ENCODE measurements at regions not wholly inside any gene's neighbourhood (a gene's known extent, or its start where the extent isn't known, plus 50 kb on each side); places are given as distances from the start of the nearest gene placed in this dataset.

DNA sequence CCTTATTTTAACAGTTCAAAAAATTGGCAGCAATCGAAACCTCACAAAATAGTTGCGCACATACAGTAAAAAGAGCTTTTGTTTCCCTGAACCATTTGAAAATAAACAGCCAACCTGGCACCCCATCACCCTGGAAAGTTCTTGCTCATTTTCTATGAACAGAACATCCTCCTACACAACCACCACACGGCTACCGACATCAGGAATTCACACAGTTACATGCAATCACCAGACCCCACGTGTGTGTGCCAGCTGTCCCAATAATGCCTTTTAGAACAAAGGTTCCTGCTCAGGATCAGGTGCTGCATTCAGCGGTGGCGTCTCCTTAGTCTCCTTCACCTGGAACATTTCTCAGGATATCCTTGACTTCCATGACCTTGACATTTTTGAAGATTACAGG, 186.5 kb downstream of the KLF13 start:
- no peak for DNase-seq

DNA sequence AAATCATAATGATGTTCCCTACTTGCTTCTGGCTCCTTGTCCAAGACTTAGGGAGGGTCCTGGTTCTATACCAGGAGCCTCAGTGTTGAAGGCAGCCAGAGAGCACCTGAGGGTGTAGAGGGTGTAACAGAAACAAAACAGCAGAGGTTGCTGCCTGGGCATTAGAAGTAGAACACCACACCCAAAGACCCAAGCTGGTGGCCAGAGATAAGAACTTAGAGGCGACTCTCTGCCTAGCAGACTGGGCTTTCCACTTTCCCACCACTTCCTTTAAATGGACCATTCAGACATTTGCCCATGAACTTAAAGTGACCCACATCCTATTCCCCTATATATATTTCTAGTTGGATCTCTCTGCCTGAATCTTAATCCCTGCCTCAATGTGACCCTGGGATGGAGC, 189.8 kb downstream of the KLF13 start:
- no peak for DNase-seq

DNA sequence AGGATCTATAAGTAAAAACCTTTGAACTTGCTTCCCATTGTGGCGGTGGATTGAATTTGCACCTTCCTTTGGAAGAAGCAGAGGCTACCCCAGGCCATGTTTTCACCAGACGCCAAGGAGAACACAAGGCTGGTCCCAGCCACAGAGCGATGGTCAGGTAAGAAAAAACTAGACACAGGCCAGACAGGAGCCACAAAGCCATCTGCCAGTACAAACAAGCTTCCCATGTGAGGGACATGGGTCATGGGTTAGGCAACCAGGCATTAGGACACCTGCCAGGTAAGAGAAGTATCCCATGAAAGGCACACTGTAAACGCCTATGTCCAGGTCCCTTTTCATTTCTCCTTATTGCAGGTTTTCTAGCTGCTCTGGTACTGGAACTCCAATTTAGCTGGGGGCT, 190.2 kb downstream of the KLF13 start:
- no peak for DNase-seq

DNA sequence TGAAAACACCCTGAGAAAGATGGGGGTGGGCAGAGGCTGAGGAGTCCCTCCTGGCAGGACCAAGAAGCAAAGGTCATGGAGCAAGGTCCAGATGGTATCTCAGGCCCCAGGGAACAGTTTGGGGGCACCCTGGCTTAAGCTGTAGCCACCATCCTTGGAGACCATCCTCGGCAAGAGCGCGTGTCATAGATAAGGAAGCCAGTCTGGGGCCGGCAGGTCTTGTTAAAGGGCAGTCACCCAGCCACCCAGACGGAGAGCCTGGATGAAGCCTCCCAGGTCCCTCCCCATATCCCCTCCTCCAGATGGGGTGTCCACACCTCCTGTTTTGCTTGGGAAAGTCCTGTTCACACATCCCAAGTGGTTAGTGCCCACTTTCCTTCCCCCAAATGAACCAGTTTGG, 191.1 kb downstream of the KLF13 start:
- no peak for DNase-seq

DNA sequence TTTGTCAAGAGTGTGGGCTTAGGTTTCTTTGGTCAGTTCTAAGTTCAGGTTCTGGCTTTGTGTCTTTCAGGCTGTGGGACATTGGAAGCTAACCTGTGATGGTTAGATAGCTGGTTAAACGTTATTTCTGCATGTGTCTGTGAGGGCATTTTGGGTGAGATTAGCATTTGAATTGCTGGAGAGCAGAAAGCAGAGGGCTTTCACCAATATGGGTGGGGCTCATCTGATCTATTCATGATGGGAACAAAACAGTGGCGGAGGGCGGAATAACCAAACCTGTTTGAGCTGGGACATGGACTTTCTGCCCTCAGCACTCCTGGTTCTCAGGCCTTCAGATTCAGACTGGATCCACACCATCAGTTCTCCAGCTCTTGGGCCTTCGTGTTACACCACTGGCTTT, 195.4 kb downstream of the KLF13 start:
- no peak for DNase-seq

DNA sequence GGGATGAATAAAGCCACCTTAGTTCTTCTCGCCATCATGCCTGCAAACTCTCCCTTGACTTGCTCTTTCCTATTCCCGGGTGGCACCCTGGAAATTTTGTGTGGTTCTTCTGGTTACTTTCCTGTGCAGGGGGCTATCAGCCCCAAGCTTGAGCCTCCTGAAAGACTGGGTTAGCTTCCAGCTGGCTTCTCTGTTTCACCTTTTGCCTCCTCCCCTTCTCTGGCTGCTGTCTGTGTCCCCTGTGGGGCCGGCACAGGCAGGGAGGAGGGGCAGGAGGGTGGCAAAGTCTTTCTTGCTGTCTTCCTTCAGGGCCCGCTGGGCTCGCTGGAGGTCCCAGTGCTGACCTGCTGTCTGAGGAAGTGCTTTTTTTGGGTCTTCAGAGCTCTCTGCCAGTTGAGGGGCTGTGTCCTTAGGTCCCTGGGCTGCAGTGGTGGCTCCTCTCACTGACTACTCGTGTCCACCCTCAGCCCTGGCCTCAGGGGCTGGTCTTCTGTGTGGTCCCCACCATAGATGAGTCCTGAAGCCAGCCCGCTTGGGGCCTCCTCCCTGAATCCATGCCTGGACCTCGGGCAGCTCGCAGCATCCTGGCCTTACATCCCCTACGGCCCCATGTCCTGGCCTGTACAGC, 196.5 kb downstream of the KLF13 start:
- DNase-seq, result no peak

DNA sequence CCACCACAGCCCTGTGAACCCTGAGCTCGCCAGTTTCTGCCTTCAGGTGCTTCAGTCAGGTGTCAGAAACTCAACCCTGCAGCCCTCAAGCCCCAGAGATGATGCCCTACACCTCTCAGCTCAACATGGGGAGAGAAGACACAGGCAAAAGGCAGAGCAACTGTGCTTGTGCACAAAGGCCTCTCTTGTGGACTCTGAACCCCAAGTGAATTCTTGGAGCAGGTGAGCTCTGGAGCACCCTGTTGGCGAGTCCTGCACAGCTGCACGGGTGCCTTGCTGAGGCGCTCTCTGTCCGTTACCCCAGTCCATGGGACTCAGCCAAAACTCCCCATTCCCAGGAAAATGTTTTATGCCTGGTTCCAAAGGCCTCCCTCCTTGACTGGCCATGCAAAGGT, 197.0 kb downstream of the KLF13 start:
- DNase-seq, result no peak

DNA sequence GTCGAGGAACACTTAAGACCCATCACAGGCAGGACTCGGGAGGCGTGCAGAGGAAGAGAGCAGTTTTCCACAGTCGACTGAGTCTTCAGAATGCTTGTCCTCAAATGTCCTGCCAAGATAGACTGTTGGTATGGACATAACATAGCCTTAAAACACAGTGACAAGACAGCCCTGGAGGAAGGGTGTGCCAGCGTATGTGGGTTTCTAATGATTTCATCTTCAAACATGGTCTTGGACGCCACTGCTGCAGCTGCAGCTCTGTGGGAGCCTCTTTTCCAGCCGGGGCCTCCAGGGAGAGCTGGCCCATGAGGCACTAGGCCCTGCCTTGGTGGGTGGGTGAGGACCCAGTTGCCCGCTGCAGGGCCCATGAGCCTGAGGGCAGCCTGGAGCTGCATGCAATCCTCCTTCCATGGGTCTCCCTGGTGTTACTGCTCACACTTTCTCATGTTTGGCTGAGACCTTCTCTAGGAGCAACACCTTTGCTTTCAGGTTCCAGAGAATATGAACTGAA, 198.6 kb downstream of the KLF13 start:
- no peak for DNase-seq

DNA sequence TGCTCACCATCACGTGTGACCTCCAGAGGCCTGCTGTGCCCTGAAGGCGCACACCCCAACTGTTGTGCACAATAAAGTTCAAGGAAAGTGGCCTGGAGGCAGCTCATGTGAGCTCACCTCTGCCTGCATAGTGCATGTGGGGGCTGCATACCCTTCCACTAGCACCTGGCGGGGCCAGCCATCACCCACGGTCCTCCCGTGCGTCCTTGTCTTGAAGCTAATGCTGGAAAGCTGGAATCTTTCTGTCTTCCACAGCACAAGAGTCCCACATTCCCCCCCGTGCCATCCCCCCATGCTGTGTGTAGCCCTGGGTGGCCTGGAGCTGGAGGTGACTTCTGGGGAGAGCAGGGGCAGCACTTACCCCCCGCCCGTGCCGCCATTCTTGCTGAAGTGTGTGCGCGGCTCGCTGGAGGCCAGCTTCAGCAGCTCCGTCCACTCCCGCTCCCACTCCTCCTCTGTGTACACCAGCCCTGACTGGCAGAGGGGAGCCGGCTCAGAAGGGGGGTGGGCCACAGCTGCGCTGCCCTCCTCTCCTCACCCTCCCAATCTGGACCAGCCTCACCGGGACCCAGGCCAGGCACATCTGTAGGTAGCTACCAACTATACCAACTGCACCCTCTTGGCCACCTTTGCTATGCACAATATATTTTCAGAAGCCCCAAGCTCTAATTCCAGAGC, 199.5 kb downstream of the KLF13 start:
- no peak for DNase-seq

DNA sequence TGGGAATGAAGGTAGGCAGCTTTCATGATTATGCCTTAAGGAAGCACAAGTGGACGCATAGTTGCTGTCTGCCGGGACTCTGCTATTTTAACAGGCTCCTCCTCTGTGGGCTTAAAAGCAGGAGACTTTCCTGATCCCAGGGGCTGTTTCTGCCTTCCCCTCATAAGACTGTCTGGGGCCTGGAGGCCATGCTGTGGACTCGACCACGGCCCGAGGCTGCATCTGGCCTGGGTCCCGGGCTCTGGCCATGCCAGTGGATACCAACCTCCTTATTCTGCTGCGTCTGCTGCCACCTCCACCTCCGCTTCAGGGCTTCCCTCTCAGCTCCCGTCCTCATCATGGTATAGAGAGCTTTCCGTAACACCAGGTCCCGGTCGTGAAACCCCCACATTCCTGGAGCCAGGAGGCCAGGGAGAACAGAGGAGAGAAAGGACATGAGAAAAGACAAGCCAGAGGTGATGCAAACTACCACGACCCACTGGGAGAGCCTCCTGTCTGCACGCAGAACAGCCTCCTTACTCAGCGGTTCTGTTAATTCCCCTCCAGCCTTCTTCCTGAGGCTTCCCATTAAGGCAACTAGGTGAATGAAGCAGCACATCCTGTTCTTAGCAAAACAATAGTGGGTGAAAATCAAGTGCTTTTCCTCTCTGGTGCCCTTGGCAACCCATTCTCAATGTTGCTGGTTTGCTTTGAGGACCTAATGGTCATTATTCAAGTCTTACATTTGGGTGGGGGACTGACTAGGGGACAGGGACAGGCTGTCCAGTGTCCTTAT, 200.5 kb downstream of the KLF13 start:
- no peak for DNase-seq

DNA sequence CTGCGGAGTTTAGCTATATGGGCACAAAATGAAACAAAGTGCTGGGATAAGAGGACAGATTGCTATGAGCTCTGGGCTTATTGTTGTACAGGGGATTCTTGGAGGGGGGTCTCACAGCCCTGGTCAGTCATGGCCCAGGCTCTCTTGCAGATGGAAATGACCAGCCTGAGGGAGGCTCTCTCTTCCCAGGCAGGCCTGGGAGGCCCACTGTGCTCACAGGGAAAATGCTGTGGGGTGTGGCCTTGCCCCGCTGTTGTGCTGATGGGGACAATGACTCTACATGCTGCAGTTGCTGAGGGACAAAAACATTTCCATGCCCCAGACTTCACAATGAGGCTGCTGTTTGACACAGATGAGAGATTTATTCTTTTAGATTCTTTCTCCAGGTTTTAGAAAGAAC, 202.2 kb downstream of the KLF13 start:
- DNase-seq, result no peak

DNA sequence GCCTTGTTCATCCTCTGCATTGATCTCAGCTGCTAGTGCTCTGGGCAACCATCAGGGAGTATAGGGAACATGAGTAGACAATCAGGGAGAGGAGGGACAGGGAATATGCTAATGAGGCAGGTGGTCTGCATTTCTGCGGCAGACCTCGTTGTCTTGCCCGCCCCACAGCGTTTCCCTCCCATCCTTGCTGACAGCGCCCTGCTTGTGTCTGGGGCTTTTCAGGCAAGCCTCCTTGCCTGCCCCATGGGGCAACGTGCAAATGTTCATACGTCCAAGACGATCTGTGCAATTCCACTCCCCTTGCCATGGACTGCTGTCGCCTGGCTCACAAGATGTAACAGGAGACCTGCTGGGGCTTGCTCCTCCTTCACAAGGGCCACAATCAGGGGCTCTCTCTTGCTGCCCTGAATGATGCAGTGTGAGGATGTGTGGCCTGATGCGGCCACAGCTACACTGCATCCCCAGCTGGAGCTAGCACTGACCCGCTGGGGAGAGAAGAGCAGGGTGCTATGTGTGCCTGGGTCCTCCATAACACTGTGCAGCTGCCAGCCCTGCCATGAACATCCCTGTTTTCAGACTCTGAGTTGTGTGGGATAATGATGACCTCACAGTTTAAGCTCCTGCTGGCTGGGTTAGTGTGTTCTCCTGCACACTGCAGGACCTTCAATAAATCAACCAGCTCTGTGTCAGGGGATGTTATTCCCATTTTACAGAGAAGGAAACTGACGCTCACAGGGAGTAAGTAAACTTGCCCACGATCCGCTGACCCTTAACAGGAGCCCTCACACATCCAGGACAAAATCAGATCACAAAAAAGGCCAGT, 211.3 kb downstream of the KLF13 start:
- DNase-seq, result no peak

DNA sequence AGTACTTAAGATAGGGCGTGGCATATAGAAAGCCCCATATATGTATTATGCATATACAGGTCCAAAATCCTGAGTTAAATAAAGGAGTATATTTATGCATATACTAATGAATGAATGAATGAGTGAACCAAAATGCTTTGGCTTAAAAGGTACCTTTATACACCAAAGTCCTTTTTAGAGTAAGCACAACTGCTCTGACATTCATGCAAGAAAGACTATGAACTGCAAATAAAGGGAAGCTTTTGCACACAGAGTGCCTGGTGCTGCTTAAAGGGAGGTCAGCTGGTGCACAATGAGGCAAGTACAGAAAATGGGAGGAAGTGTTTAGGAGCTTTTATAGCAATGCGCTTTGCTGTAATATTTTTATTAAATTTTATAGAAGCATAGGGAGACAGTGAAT, 214.0 kb downstream of the KLF13 start:
- no peak for DNase-seq

DNA sequence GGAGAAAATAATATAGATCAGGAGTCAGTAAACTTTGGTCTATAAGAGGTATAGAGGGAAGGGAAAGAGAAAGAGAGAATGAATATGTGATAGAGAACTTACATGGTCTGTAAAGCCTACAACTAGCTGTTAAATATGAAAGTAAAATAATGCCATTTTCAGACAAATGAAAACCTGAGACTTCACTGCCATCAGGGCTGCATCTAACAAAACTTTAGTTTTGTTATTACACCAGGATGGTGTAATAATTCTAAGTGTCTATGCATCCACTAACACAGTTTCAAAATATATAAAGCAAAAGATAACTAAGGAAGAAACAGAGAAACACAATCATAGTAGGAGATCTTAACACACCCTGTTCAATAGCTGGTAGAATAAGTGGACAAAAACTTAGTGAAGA, 217.7 kb downstream of the KLF13 start:
- no peak for DNase-seq

DNA sequence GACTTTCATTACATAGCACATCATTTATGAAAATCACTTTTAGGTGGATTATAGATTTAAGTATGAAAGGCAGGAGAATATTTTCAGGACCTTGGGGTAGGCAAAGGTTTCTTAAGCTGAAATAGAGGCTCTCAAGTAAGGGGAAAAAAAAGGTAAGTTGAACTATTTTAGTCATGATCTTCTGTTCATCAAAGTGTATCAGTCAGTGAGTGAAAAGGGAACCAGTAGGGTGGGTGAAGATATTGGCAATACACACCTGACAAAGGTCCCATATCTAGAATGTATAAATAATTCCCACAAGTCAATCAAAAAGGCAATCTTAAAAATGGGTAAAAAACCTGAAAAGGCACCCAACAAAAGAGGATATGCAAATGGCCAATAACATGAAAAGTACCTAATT, 218.6 kb downstream of the KLF13 start:
- no peak for DNase-seq

DNA sequence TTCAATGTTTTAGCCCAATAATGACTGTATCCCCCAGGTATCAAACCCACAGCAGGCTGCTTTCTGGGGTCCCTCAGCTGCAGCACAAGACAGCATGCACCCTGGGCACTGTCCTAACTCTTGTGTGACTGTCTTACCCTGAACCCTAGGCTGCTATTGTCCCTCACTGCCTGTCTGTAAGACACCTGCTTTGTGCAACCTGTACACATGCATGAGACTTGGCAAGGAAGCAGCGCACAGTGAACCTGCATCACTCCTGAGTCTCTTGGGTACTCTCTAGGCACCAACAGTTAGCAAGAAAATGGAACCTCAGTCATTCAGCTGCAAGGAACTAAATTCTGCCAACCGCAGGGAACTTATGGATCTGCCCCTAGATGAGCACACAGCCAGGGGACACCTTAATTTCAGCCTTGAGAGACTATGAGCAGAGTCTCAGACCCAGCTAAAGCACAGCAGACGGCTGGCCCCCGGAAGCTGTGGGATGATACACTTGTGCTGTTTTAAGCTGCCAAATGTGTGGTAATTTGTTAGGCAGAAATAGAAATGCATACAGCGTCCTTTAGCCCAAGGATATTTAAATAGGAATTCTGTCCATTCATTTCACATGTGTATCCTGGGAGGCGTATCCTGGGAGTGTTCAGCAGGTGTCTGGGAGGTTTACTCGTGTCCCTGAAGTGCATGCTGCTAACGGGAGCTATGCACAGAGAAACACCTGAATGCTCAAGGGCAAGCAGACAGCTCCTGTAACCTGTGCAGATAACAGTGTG, 223.8 kb downstream of the KLF13 start:
- DNase-seq, result no peak

DNA sequence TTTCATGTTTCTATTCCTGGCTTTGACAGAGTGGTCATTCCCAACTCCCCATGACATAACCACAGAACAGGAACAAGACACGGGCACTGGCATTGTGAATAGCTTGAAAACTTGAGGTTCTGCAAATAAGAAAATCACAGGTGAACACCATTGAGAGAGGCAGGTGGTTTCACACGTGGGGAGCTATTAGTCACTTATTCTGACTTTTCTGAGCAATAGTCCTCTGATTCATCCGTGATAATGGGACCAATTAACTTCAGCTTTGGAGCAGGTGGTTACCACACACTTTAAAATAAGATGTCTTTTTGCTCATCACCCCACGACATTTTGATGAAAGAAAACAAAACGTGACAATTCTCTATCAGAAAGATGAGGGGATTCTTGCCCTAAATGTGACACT, 224.7 kb downstream of the KLF13 start:
- DNase-seq, result no peak

DNA sequence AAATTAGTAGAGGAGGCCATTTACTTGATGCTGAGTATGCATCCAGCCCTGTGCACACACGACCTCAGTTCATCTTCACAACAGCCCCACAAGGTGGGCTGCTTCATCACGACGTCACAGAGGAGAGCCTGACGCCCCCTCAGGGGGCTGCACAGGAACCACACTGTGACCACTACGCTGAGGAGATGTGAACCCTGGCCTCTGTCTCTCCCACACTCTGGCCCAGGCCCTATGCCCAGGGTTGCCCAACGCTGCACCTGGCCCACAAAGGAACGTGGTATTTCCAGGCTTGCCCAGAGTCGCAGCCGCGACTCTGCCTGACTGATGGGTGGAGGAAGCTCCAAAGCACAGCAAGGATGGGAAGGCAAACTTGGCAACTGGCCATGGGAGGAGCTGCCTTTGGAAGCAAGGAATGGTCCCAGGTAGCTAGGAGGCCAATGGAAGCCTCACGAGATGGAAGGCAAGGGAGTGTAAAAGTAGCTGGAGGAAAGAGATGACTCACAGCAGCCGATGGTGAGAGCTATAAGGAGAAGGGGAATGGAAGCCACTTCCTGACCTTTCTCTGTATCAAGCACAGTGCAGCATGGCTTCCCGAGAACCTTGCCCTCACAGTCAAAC, 226.0 kb downstream of the KLF13 start:
- DNase-seq, result no peak

DNA sequence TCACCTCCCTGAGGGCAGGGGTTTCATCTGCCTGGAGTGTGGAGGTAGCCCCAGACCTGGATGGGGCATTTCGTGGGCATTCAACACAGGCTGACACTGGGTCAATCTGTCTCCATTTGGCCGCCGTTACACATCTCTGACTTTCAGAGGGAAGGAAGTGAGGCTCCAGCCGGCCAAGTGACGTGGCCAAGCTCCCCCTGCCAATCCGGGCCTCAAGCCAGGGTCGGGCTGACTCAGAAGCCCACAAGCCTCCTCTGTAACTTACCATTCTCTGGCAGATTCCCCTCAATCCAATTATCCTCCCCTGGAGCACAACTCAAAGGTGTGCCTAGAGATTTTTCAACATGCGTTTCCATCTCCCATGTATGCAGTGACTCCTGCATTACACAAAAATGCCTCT, 227.6 kb downstream of the KLF13 start:
- peak; percentile 43 for DNase-seq

DNA sequence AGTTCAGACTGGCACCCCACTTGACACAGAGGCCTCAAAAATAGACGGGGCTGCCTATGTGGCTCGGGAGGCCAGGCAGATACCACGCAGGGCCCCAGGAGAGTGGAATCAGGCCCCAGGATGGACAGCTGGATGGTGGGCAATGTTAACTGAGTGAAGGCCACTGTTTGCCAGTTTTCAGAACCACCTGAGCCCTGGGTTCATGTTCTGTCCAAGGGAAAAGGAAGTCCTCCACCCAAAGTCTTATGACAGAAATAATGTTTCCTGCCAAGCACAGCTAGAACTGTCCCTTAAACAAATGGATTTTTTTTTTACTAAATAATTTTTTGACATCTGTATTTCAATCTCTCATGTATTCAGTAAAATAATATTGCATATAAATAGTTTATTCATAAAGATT, 228.4 kb downstream of the KLF13 start:
- DNase-seq, result no peak

DNA sequence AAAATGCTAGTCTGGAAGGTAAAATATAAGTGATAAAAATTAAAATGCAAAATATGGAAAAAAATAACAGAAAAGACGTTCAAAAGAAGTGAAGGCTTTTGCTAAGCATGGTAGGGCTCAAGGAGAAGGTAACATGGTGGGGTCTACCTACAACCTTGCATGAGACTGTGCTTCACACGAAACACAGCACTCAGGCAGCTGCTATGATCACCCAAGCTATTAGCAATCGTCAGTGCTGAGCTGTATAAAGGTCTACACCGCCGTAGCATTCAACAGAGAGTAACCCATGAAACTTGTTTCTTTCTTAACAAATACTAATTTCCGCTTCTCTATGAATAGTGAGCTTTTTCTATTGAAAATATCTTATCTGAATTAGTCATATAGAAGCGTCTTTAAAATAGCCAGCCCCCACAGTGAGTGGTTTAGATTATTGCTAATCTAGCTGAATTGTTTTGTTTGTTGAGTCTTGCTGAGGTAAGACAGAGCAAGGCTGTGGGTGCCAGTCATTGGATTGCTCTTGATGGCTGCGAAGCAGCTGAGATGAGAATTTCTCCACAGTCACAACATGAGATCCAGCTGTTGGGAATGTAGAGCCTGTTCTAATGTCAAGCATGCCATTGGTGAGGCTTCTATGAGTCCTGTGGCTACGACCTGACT, 230.0 kb downstream of the KLF13 start:
- DNase-seq, result no peak

All from NCI-H226 (cell line).